Osteoblast (primary cell): ENCODE measurements at regions not wholly inside any gene's neighbourhood (a gene's known extent, or its start where the extent isn't known, plus 50 kb on each side); places are given as distances from the start of the nearest gene placed in this dataset.

ENCODE experiments used
- DNase-seq: peaks from one replicate; pipeline ENCODE4 v3.0.0; 2011; ENCODE audit warnings: low spot score, mixed read lengths; ENCODE audit not compliant: insufficient read length; ENCODE audit errors: missing footprints
- H2AFZ ChIP-seq: 2 replicates; pipeline ENCODE4 v1.6.0; 2011; ENCODE audit warnings: mild to moderate bottlenecking, low read length
- H3K27ac ChIP-seq: 2 replicates; pipeline ENCODE4 v1.5.1; 2011; ENCODE audit warnings: mild to moderate bottlenecking, low read depth, low read length, moderate library complexity
- H3K27me3 ChIP-seq: 2 replicates; pipeline ENCODE4 v1.6.0; 2012; ENCODE audit warnings: mild to moderate bottlenecking, control low read depth, inconsistent platforms, low read length, moderate library complexity; ENCODE audit not compliant: insufficient read depth
- H3K36me3 ChIP-seq: 2 replicates; pipeline ENCODE4 v1.5.1; 2011; ENCODE audit warnings: mild to moderate bottlenecking, low read length, control low read depth, moderate library complexity; ENCODE audit not compliant: insufficient read depth
- H3K4me1 ChIP-seq: 2 replicates; pipeline ENCODE4 v1.5.1; 2011; ENCODE audit warnings: mild to moderate bottlenecking, low read length, control low read depth, moderate library complexity; ENCODE audit not compliant: insufficient read depth
- H3K4me2 ChIP-seq: 2 replicates; pipeline ENCODE4 v1.6.0; 2011; ENCODE audit warnings: mild to moderate bottlenecking, low read length; ENCODE audit not compliant: insufficient read depth
- H3K4me3 ChIP-seq: fragments of 200-600 bp; sonication (generic); 3 replicates; pipeline ENCODE4 v1.5.1; 2012; ENCODE audit warnings: mild to moderate bottlenecking, low read length, inconsistent platforms; ENCODE audit not compliant: insufficient read depth
- H3K79me2 ChIP-seq: 2 replicates; pipeline ENCODE4 v1.6.0; 2012; ENCODE audit warnings: mild to moderate bottlenecking, low read length, control low read depth, inconsistent platforms; ENCODE audit not compliant: insufficient read depth
- H3K9me3 ChIP-seq: 2 replicates; pipeline ENCODE4 v1.5.1; 2011; ENCODE audit warnings: low read depth, low read length, control low read depth
- H4K20me1 ChIP-seq: 2 replicates; pipeline ENCODE4 v1.6.0; 2012; ENCODE audit warnings: mild to moderate bottlenecking, low read length, control low read depth; ENCODE audit not compliant: insufficient read depth
- CTCF ChIP-seq: IDR thresholded peaks from 2 replicates; pipeline ENCODE4 v1.5.1; 2011; ENCODE audit warnings: mild to moderate bottlenecking, low read depth, low read length, moderate library complexity; ENCODE audit errors: extremely low read depth

- H3K4me2 ChIP-seq = no peak overlapping the region
- TF ChIP-seq CTCF = no peak
- H3K79me2 ChIP-seq = no peaks in the 10 kb centered on the region
- H4K20me1 ChIP-seq = no peaks in the 10 kb centered on the region
- DNase-seq = no peak
- H3K4me1 ChIP-seq = no peaks in the 10 kb centered on the region
- H3K4me3 ChIP-seq = no peak overlapping the region
- H3K9me3 ChIP-seq = no peaks in the 10 kb centered on the region
- H3K27ac ChIP-seq = no peak overlapping the region
- H3K27me3 ChIP-seq = no peaks in the 10 kb centered on the region
- no peaks in the 10 kb centered on the region for H3K36me3 ChIP-seq
- no peak overlapping the region for H2AFZ ChIP-seq
Observed at GRCh38 chr12:107948391-107948945, 174.0 kb downstream of the ASCL4 start.

GRCh38 chr12:107951024-107951423 lies 176.5 kb downstream of the ASCL4 start:
- Histone ChIP-seq H3K27me3 (no peaks in the 10 kb centered on the region), H3K4me1 (no peaks in the 10 kb centered on the region), H3K36me3 (no peaks in the 10 kb centered on the region), H3K79me2 (no peaks in the 10 kb centered on the region), H3K27ac (no peak overlapping the region), H4K20me1 (no peaks in the 10 kb centered on the region), H3K4me2 (no peak overlapping the region), H3K4me3 (no peak overlapping the region), H3K9me3 (no peaks in the 10 kb centered on the region), H2AFZ (no peak overlapping the region)
- no peak for TF ChIP-seq CTCF
- DNase-seq = no peak

GRCh38 chr12:107955966-107956643 lies 173.0 kb upstream of the WSCD2 start:
- Histone ChIP-seq H3K27ac (no peak overlapping the region), H3K9me3 (no peaks in the 10 kb centered on the region), H3K4me1 (no peaks in the 10 kb centered on the region), H3K4me3 (no peak overlapping the region), H3K79me2 (no peaks in the 10 kb centered on the region), H3K36me3 (no peaks in the 10 kb centered on the region), H3K27me3 (no peaks in the 10 kb centered on the region), H4K20me1 (no peaks in the 10 kb centered on the region), H3K4me2 (no peak overlapping the region), H2AFZ (no peak overlapping the region)
- no peak for TF ChIP-seq CTCF
- no peak for DNase-seq

GRCh38 chr12:107957459-107957858 lies 171.6 kb upstream of the WSCD2 start:
- no peaks in the 10 kb centered on the region for H3K9me3 ChIP-seq
- H2AFZ ChIP-seq = no peak overlapping the region
- no peak overlapping the region for H3K27ac ChIP-seq
- H3K79me2 ChIP-seq = no peaks in the 10 kb centered on the region
- no peak overlapping the region for H3K4me3 ChIP-seq
- no peak for DNase-seq
- no peaks in the 10 kb centered on the region for H3K36me3 ChIP-seq
- TF ChIP-seq CTCF = no peak
- no peak overlapping the region for H3K4me2 ChIP-seq
- no peaks in the 10 kb centered on the region for H3K4me1 ChIP-seq
- H3K27me3 ChIP-seq = no peaks in the 10 kb centered on the region
- H4K20me1 ChIP-seq = no peaks in the 10 kb centered on the region
